ENCODE measurements at regions not wholly inside any gene's neighbourhood (a gene's known extent, or its start where the extent isn't known, plus 50 kb on each side); places are given as distances from the start of the nearest gene placed in this dataset.

- TF ChIP-seq CTCF (IDR thresholded peaks at IDR 0.05; ENCODE audit: low read depth, low read length), result no peak
- no peaks in the 10 kb centered on the region for H3K36me3 ChIP-seq
- no peak for DNase-seq
- no peak overlapping the region for H3K4me3 ChIP-seq (ENCODE audit: low read depth, low read length)
- no peaks in the 10 kb centered on the region for H3K9me3 ChIP-seq (ENCODE audit: severe bottlenecking)
- H3K27me3 ChIP-seq (ENCODE audit: insufficient read depth, low read depth, severe bottlenecking), result peaks cover 2% of the 10 kb centered on the region
- no peak overlapping the region for H3K27ac ChIP-seq
Measured at GRCh38 chr2:45256173-45256866, 247.1 kb upstream of the SIX2 start.

DNA sequence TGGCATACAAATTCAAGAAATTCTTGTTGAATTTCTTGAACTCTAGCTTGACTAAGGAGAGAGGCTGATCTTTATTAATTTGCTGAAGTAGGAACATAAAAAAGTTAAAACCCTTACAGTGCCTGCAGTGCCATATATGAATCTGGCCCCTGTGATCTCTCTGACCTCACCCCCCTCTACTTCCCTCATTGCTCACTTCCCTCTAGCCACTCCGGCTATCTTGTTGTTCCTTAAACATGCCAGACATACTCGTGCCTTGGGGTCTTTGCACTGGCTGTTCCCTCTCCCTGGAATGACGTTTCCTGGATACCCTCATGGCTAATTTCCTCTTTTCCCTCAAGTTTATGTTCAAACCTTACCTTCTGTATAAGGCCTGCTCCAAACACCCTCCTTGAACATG is 246.3 kb upstream of the SIX2 start:
- TF ChIP-seq CTCF (IDR thresholded peaks at IDR 0.05; ENCODE audit: low read depth, low read length), result no peak
- H3K27ac ChIP-seq, result no peak overlapping the region

DNA sequence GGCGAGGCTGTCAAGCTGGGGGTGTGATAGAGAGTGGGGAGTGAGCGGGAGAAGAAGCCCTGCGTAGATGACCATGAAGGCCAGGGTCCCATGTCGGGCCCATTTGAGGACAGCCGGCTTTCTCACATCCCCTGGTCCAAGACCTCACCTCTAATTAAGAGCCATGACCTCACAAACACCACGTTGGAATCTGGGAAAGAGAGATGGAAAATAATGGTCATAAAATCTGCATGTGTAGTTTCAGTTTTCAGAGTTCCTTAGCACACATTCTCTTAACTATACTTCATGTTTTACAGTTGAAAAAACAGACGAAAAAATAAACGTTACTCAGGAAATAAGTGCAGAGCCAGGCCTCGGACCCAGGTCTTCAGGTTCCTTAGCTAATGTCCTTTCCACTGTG is 244.8 kb upstream of the SIX2 start:
- no peak for TF ChIP-seq CTCF (IDR thresholded peaks at IDR 0.05; ENCODE audit: low read depth, low read length)
- no peak for DNase-seq

More for the DNA sequence above, 246.3 kb upstream of the SIX2 start:
- H3K4me3 ChIP-seq (ENCODE audit: low read depth, low read length), result no peak overlapping the region
- H3K27me3 ChIP-seq (ENCODE audit: insufficient read depth, low read depth, severe bottlenecking), result peaks cover 2% of the 10 kb centered on the region
- DNase-seq, result no peak
- no peaks in the 10 kb centered on the region for H3K36me3 ChIP-seq
- no peaks in the 10 kb centered on the region for H3K9me3 ChIP-seq (ENCODE audit: severe bottlenecking)

GRCh38 chr2:45253151-45253550 is 243.9 kb upstream of the SIX2 start:
- no peak for DNase-seq

More for the DNA sequence above, 244.8 kb upstream of the SIX2 start:
- Histone ChIP-seq H3K36me3 (no peaks in the 10 kb centered on the region), H3K27me3 (ENCODE audit: insufficient read depth, low read depth, severe bottlenecking) (no peaks in the 10 kb centered on the region), H3K27ac (no peak overlapping the region), H3K4me3 (ENCODE audit: low read depth, low read length) (no peak overlapping the region), H3K9me3 (ENCODE audit: severe bottlenecking) (no peaks in the 10 kb centered on the region)

DNA sequence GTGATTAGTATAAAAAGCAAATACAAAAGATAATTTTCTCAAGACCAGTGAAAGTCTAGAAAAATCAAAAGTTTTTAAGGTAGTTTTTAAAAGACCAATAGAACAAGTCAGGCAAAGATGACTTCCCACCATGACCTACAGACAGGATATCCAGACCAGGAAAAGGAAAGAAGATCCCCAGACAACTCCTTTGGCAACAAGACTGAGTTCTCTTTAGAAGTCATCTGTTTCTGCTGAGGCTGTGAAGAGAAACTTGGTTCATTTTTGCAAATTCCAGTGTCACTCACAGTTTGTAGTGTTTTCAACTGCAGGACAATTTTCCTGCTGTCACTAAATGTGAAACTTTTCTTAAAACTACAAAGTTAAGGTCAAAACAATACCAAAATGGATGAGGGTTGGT is 240.9 kb upstream of the SIX2 start:
- Histone ChIP-seq H3K4me3 (ENCODE audit: low read depth, low read length) (no peak overlapping the region), H3K36me3 (no peaks in the 10 kb centered on the region), H3K9me3 (ENCODE audit: severe bottlenecking) (no peaks in the 10 kb centered on the region), H3K27ac (no peak overlapping the region), H3K27me3 (ENCODE audit: insufficient read depth, low read depth, severe bottlenecking) (no peaks in the 10 kb centered on the region)
- DNase-seq, result no peak
- TF ChIP-seq CTCF (IDR thresholded peaks at IDR 0.05; ENCODE audit: low read depth, low read length), result no peak

More at GRCh38 chr2:45253151-45253550, 243.9 kb upstream of the SIX2 start:
- no peak overlapping the region for H3K4me3 ChIP-seq (ENCODE audit: low read depth, low read length)
- TF ChIP-seq CTCF (IDR thresholded peaks at IDR 0.05; ENCODE audit: low read depth, low read length), result no peak
- no peak overlapping the region for H3K27ac ChIP-seq
- H3K36me3 ChIP-seq, result no peaks in the 10 kb centered on the region
- no peaks in the 10 kb centered on the region for H3K9me3 ChIP-seq (ENCODE audit: severe bottlenecking)
- H3K27me3 ChIP-seq (ENCODE audit: insufficient read depth, low read depth, severe bottlenecking), result no peaks in the 10 kb centered on the region

GRCh38 chr2:45248214-45248613 is 239.0 kb upstream of the SIX2 start:
- no peak overlapping the region for H3K4me3 ChIP-seq (ENCODE audit: low read depth, low read length)

More at GRCh38 chr2:45248214-45248613, 239.0 kb upstream of the SIX2 start:
- no peaks in the 10 kb centered on the region for H3K36me3 ChIP-seq
- no peak for DNase-seq
- no peak overlapping the region for H3K27ac ChIP-seq
- no peak for TF ChIP-seq CTCF (IDR thresholded peaks at IDR 0.05; ENCODE audit: low read depth, low read length)
- no peaks in the 10 kb centered on the region for H3K27me3 ChIP-seq (ENCODE audit: insufficient read depth, low read depth, severe bottlenecking)
- H3K9me3 ChIP-seq (ENCODE audit: severe bottlenecking), result no peaks in the 10 kb centered on the region

Measured in WERI-Rb-1 (cell line).